ENCODE measurements at regions not wholly inside any gene's neighbourhood (a gene's known extent, or its start where the extent isn't known, plus 50 kb on each side); places are given as distances from the start of the nearest gene placed in this dataset.

DNA sequence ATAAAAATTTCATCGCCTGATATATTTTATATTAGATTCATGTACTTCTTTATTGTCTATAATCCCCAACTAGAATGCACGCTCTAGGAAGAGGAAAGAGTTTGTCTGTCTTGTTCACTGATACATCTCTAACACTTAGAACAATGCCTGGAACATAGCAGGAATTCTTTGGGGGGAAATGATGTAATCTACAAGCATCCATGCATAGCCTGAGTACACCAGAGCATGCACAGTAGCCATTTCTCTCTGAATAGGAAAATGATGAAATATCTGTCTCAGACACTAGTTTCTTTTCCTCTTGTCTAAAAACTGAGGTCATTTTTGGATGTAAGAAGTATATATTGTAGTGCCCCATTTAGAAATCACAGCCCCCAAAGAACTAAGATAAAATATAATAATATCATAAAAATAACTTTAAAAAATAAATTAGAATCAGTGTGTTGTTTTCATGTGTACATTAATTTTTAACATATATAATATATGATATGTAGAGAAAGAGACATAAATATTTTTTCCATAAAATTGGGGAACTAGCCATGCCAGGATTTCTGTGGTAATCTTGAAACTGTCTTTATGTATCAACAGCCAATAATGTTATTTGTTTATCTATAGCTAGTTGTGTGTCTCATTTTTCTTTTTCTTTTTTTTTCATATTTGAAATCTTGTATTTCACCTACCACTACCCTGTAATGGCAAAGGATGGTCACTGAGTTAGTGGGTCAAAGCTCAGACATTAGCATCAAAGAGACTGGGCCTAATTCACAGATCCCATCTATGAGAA, 155.6 kb upstream of the TMCC3 start:
- ATAC-seq (ENCODE audit: insufficient number of reproducible peaks, low FRiP score, low read depth), result no peak
- no peak for DNase-seq (ENCODE audit: low spot score)
- no peak overlapping the region for H3K27ac ChIP-seq
- H3K4me1 ChIP-seq (ENCODE audit: control insufficient read depth in 1 of 2, low read depth in 2 of 2), result no peaks in the 10 kb centered on the region
- no peak overlapping the region for H3K4me3 ChIP-seq
- no peaks in the 10 kb centered on the region for H3K36me3 ChIP-seq
- no peaks in the 10 kb centered on the region for H3K27me3 ChIP-seq (replicated peaks; ENCODE audit: insufficient read depth)
- TF ChIP-seq, protein P1, sequence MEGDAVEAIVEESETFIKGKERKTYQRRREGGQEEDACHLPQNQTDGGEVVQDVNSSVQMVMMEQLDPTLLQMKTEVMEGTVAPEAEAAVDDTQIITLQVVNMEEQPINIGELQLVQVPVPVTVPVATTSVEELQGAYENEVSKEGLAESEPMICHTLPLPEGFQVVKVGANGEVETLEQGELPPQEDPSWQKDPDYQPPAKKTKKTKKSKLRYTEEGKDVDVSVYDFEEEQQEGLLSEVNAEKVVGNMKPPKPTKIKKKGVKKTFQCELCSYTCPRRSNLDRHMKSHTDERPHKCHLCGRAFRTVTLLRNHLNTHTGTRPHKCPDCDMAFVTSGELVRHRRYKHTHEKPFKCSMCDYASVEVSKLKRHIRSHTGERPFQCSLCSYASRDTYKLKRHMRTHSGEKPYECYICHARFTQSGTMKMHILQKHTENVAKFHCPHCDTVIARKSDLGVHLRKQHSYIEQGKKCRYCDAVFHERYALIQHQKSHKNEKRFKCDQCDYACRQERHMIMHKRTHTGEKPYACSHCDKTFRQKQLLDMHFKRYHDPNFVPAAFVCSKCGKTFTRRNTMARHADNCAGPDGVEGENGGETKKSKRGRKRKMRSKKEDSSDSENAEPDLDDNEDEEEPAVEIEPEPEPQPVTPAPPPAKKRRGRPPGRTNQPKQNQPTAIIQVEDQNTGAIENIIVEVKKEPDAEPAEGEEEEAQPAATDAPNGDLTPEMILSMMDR (IDR thresholded peaks at IDR 0.05), result no peak
- no peaks in the 10 kb centered on the region for H3K9me3 ChIP-seq

DNA sequence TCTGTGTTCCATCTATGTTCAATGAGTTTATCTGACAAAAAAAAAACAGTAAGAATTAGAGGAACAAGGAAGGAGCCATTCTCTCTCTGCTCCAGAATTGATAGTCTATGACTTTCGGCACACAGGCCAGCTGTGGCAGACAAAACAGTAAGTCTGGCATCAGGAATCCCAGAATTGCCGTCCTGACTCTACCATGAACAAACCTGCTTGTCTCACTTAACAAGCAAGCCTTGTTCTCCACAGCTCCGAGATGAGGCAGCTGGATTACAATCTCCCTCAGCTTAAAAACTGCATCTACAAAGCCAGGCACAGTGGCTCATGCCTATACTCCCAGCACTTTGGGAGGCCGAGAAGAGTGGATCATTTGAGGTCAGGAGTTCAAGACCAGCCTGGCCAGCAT, 153.6 kb upstream of the TMCC3 start:
- no peaks in the 10 kb centered on the region for H3K9me3 ChIP-seq
- H3K4me3 ChIP-seq, result no peak overlapping the region
- H3K27ac ChIP-seq, result no peak overlapping the region
- no peak for DNase-seq (ENCODE audit: low spot score)
- TF ChIP-seq, protein P1 (IDR thresholded peaks at IDR 0.05), result no peak
- ATAC-seq (ENCODE audit: insufficient number of reproducible peaks, low FRiP score, low read depth), result no peak
- H3K27me3 ChIP-seq (replicated peaks; ENCODE audit: insufficient read depth), result no peaks in the 10 kb centered on the region
- no peaks in the 10 kb centered on the region for H3K36me3 ChIP-seq
- no peaks in the 10 kb centered on the region for H3K4me1 ChIP-seq (ENCODE audit: control insufficient read depth in 1 of 2, low read depth in 2 of 2)

GRCh38 chr12:94802796-94803195, 152.4 kb upstream of the TMCC3 start:
- ATAC-seq (ENCODE audit: insufficient number of reproducible peaks, low FRiP score, low read depth) (no peak), DNase-seq (ENCODE audit: low spot score) (no peak)
- TF ChIP-seq, protein P1 (IDR thresholded peaks at IDR 0.05), result no peak
- Histone ChIP-seq H3K9me3 (no peaks in the 10 kb centered on the region), H3K27me3 (replicated peaks; ENCODE audit: insufficient read depth) (no peaks in the 10 kb centered on the region), H3K4me3 (no peak overlapping the region), H3K27ac (no peak overlapping the region), H3K4me1 (ENCODE audit: control insufficient read depth in 1 of 2, low read depth in 2 of 2) (no peaks in the 10 kb centered on the region), H3K36me3 (no peaks in the 10 kb centered on the region)

DNA sequence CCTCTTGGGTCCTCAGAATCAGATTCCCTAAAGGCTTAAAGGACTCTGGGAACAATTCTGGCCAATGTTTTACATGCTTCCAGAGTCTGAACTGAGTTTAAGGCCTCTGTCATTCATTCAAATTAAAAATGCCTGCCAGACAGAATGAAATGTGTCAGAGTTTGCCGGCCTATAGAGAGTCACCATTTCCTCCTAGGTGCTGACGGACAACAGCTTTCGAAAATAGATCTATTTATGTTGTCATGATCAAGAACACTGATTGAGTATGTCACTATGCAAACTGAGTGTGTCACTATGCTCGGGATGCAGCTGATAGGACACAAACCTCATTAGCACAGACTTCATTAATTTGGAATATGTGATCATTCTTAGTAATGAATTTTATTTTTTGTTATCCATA, 151.4 kb upstream of the TMCC3 start:
- no peaks in the 10 kb centered on the region for H3K9me3 ChIP-seq
- H3K27me3 ChIP-seq (replicated peaks; ENCODE audit: insufficient read depth), result no peaks in the 10 kb centered on the region
- ATAC-seq (ENCODE audit: insufficient number of reproducible peaks, low FRiP score, low read depth) (no peak), DNase-seq (ENCODE audit: low spot score) (no peak)
- no peaks in the 10 kb centered on the region for H3K4me1 ChIP-seq (ENCODE audit: control insufficient read depth in 1 of 2, low read depth in 2 of 2)
- TF ChIP-seq, protein P1 (IDR thresholded peaks at IDR 0.05), result no peak
- no peak overlapping the region for H3K27ac ChIP-seq
- H3K36me3 ChIP-seq, result no peaks in the 10 kb centered on the region
- H3K4me3 ChIP-seq, result no peak overlapping the region

DNA sequence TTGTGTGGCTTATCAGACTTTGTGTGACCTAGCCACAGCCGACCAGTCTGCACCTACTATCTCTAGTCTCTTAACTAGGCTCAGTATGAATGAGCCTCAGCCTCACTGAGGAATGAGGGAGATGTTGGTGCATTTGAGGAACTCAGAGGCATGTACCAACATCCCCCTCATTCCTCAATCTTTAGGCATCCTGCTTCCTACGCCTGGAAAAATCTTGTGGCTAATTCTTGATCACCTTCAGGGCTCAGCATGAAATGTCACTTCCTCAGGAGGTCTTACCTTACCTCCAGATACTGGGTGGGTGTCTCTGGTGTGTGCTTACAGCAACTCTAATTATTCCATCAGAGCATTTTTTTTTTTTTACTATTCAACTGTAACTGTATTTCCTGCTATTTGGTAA, 148.8 kb upstream of the TMCC3 start:
- TF ChIP-seq, protein P1 (IDR thresholded peaks at IDR 0.05), result no peak
- no peaks in the 10 kb centered on the region for H3K4me1 ChIP-seq (ENCODE audit: control insufficient read depth in 1 of 2, low read depth in 2 of 2)
- no peaks in the 10 kb centered on the region for H3K36me3 ChIP-seq
- H3K27me3 ChIP-seq (replicated peaks; ENCODE audit: insufficient read depth), result no peaks in the 10 kb centered on the region
- no peak overlapping the region for H3K4me3 ChIP-seq
- H3K9me3 ChIP-seq, result no peaks in the 10 kb centered on the region
- ATAC-seq (ENCODE audit: insufficient number of reproducible peaks, low FRiP score, low read depth) (no peak), DNase-seq (ENCODE audit: low spot score) (no peak)
- no peak overlapping the region for H3K27ac ChIP-seq

Measured in thoracic aorta (tissue), 2 donors.